ENCODE measurements at regions not wholly inside any gene's neighbourhood (a gene's known extent, or its start where the extent isn't known, plus 50 kb on each side); places are given as distances from the start of the nearest gene placed in this dataset.

GRCh38 chr6:139654888-139655782, 280.7 kb upstream of the CITED2 start:
- H3K9ac ChIP-seq (ENCODE audit: low read length in 5 of 5): no peak overlapping the region
- H3K9me3 ChIP-seq (ENCODE audit: control insufficient read depth in 5 of 5, low read length in 5 of 5): no peaks in the 10 kb centered on the region
- H3K27me3 ChIP-seq (ENCODE audit: control insufficient read depth in 5 of 5, insufficient read depth in 4 of 5, low read length in 5 of 5): no peaks in the 10 kb centered on the region
- no peaks in the 10 kb centered on the region for H3K36me3 ChIP-seq (ENCODE audit: control insufficient read depth in 5 of 5, insufficient read depth in 5 of 5, low read length in 5 of 5)
- H3K27ac ChIP-seq (ENCODE audit: low read depth, low read length): no peak overlapping the region
- peaks cover 0 to 2% (median 0%) of the 10 kb centered on the region in 5 donors for H3K4me1 ChIP-seq (ENCODE audit: control insufficient read depth in 5 of 5, insufficient read depth in 5 of 5, low read length in 5 of 5)
- no peak overlapping the region for H3K4me3 ChIP-seq (ENCODE audit: low read depth in 1 of 5, low read length in 5 of 5)

- peaks cover 0 to 2% (median 0%) of the 10 kb centered on the region in 5 donors for H3K4me1 ChIP-seq (ENCODE audit: control insufficient read depth in 5 of 5, insufficient read depth in 5 of 5, low read length in 5 of 5)
- H3K27ac ChIP-seq (ENCODE audit: low read depth, low read length): no peak overlapping the region
- no peaks in the 10 kb centered on the region for H3K36me3 ChIP-seq (ENCODE audit: control insufficient read depth in 5 of 5, insufficient read depth in 5 of 5, low read length in 5 of 5)
- H3K9ac ChIP-seq (ENCODE audit: low read length in 5 of 5): no peak overlapping the region
- H3K27me3 ChIP-seq (ENCODE audit: control insufficient read depth in 5 of 5, insufficient read depth in 4 of 5, low read length in 5 of 5): no peaks in the 10 kb centered on the region
- H3K4me3 ChIP-seq (ENCODE audit: low read depth in 1 of 5, low read length in 5 of 5): no peak overlapping the region
- H3K9me3 ChIP-seq (ENCODE audit: control insufficient read depth in 5 of 5, low read length in 5 of 5): no peaks in the 10 kb centered on the region
Observed at GRCh38 chr6:139654309-139654708, 279.9 kb upstream of the CITED2 start.

GRCh38 chr6:139653111-139653510, 278.7 kb upstream of the CITED2 start:
- no peaks in the 10 kb centered on the region for H3K36me3 ChIP-seq (ENCODE audit: control insufficient read depth in 5 of 5, insufficient read depth in 5 of 5, low read length in 5 of 5)
- H3K27ac ChIP-seq (ENCODE audit: low read depth, low read length): no peak overlapping the region
- H3K4me3 ChIP-seq (ENCODE audit: low read depth in 1 of 5, low read length in 5 of 5): no peak overlapping the region
- peaks cover 0 to 4% (median 0%) of the 10 kb centered on the region in 5 donors for H3K4me1 ChIP-seq (ENCODE audit: control insufficient read depth in 5 of 5, insufficient read depth in 5 of 5, low read length in 5 of 5)
- H3K9me3 ChIP-seq (ENCODE audit: control insufficient read depth in 5 of 5, low read length in 5 of 5): no peaks in the 10 kb centered on the region
- H3K27me3 ChIP-seq (ENCODE audit: control insufficient read depth in 5 of 5, insufficient read depth in 4 of 5, low read length in 5 of 5): no peaks in the 10 kb centered on the region
- H3K9ac ChIP-seq (ENCODE audit: low read length in 5 of 5): no peak overlapping the region

DNA sequence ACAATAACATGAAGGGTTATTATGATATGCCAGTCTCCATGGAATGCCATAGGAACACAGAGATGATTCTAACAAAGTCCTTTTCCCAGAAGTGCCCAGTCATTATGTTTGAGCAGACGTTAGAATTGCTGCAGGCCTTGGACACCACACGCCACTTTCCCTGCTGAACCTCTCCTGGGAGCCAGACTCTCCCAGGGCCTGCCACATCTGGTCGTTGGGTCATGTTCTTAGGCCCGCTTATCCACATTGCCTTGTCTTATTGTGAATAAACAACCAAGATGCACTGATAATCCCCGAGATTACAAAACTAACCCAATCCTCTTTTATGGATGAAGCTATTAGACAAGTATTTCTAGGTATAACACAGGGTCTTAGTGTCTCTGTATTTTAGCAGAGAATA, 276.5 kb upstream of the CITED2 start:
- Histone ChIP-seq H3K27ac (ENCODE audit: low read depth, low read length) (no peak overlapping the region), H3K27me3 (ENCODE audit: control insufficient read depth in 5 of 5, insufficient read depth in 4 of 5, low read length in 5 of 5) (no peaks in the 10 kb centered on the region), H3K9me3 (ENCODE audit: control insufficient read depth in 5 of 5, low read length in 5 of 5) (peaks cover 0 to 4% (median 0%) of the 10 kb centered on the region in 5 donors), H3K4me1 (ENCODE audit: control insufficient read depth in 5 of 5, insufficient read depth in 5 of 5, low read length in 5 of 5) (peaks cover 0 to 13% (median 8%) of the 10 kb centered on the region in 5 donors), H3K36me3 (ENCODE audit: control insufficient read depth in 5 of 5, insufficient read depth in 5 of 5, low read length in 5 of 5) (no peaks in the 10 kb centered on the region), H3K9ac (ENCODE audit: low read length in 5 of 5) (no peak overlapping the region), H3K4me3 (ENCODE audit: low read depth in 1 of 5, low read length in 5 of 5) (no peak overlapping the region)

DNA sequence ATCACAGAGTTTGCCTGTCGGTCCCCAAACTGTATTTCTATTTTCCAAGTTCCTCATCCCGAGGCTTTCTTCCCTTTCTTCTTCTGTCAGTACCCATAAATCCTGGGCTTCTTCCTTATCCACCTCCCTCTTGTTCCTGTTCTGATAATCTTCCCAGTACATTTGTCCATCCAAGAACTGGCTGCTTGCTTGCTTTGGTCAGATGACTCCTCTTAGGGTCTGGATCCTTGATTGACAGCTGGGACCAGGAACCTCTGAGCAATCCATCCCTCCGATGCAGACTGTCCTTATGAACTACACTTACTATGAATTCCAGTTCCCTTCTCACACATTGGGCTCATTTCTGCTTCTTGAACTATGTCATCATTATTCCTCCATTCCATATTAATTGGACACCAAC, 275.3 kb upstream of the CITED2 start:
- peaks cover 0 to 20% (median 8%) of the 10 kb centered on the region in 5 donors for H3K4me1 ChIP-seq (ENCODE audit: control insufficient read depth in 5 of 5, insufficient read depth in 5 of 5, low read length in 5 of 5)
- peaks cover 0 to 4% (median 0%) of the 10 kb centered on the region in 5 donors for H3K9me3 ChIP-seq (ENCODE audit: control insufficient read depth in 5 of 5, low read length in 5 of 5)
- H3K36me3 ChIP-seq (ENCODE audit: control insufficient read depth in 5 of 5, insufficient read depth in 5 of 5, low read length in 5 of 5): no peaks in the 10 kb centered on the region
- no peak overlapping the region for H3K9ac ChIP-seq (ENCODE audit: low read length in 5 of 5)
- no peak overlapping the region for H3K27ac ChIP-seq (ENCODE audit: low read depth, low read length)
- no peak overlapping the region for H3K4me3 ChIP-seq (ENCODE audit: low read depth in 1 of 5, low read length in 5 of 5)
- H3K27me3 ChIP-seq (ENCODE audit: control insufficient read depth in 5 of 5, insufficient read depth in 4 of 5, low read length in 5 of 5): no peaks in the 10 kb centered on the region

DNA sequence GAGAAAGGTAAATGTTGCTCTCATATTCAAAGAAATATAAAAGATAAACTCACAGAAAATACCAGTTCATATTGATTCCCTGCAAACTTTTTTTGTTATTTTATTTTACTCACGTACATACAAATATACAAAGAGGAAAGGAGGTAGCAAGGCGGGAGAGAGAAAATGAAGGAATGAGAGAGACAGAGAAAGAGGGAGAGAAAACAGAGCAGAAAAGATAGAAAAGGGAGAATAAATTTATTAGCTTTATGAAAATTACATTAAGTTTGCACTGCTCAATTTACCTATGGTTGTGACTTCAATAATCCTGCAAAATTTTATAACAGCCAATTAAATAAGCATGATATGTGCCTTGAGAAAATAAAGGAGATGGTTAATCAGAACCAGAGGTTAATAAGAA, 274.7 kb upstream of the CITED2 start:
- Histone ChIP-seq H3K27me3 (ENCODE audit: control insufficient read depth in 5 of 5, insufficient read depth in 4 of 5, low read length in 5 of 5) (no peaks in the 10 kb centered on the region), H3K4me3 (ENCODE audit: low read depth in 1 of 5, low read length in 5 of 5) (no peak overlapping the region), H3K4me1 (ENCODE audit: control insufficient read depth in 5 of 5, insufficient read depth in 5 of 5, low read length in 5 of 5) (peaks cover 0 to 21% (median 8%) of the 10 kb centered on the region in 5 donors), H3K36me3 (ENCODE audit: control insufficient read depth in 5 of 5, insufficient read depth in 5 of 5, low read length in 5 of 5) (no peaks in the 10 kb centered on the region), H3K9me3 (ENCODE audit: control insufficient read depth in 5 of 5, low read length in 5 of 5) (peaks cover 0 to 4% (median 0%) of the 10 kb centered on the region in 5 donors), H3K9ac (ENCODE audit: low read length in 5 of 5) (no peak overlapping the region), H3K27ac (ENCODE audit: low read depth, low read length) (no peak overlapping the region)

DNA sequence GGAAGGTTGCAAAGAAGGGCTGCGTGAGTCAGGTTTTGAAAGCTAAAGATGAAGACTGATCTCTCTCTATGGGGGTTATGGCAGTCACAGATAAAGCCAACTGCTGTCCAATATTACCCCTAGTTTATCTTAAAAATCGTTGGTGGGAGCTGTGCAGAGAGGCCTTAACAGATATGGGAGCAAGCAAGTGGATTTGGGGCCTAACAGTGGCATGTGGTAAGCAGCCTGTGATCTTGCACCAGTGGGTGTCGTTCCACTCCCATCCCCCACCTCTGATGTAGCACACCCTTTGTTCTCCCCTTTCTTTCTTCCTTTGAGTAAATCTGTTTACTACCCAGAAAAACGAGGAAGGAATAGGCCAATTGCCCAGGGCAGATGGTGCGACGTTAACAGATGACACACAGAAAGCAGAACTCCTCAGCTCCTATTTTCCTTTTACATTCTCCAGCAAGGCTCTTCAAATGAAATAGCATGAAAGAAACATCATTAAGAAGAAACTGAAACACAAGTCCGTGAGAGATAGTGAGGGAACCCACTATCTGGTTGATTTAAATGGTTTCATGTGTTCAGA, 274.1 kb upstream of the CITED2 start:
- H3K27me3 ChIP-seq (ENCODE audit: control insufficient read depth in 5 of 5, insufficient read depth in 4 of 5, low read length in 5 of 5): no peaks in the 10 kb centered on the region
- H3K4me1 ChIP-seq (ENCODE audit: control insufficient read depth in 5 of 5, insufficient read depth in 5 of 5, low read length in 5 of 5): peaks cover 0 to 21% (median 8%) of the 10 kb centered on the region in 5 donors
- peaks cover 0 to 4% (median 0%) of the 10 kb centered on the region in 5 donors for H3K9me3 ChIP-seq (ENCODE audit: control insufficient read depth in 5 of 5, low read length in 5 of 5)
- H3K27ac ChIP-seq (ENCODE audit: low read depth, low read length): no peak overlapping the region
- no peak overlapping the region for H3K4me3 ChIP-seq (ENCODE audit: low read depth in 1 of 5, low read length in 5 of 5)
- no peak overlapping the region for H3K9ac ChIP-seq (ENCODE audit: low read length in 5 of 5)
- H3K36me3 ChIP-seq (ENCODE audit: control insufficient read depth in 5 of 5, insufficient read depth in 5 of 5, low read length in 5 of 5): no peaks in the 10 kb centered on the region

DNA sequence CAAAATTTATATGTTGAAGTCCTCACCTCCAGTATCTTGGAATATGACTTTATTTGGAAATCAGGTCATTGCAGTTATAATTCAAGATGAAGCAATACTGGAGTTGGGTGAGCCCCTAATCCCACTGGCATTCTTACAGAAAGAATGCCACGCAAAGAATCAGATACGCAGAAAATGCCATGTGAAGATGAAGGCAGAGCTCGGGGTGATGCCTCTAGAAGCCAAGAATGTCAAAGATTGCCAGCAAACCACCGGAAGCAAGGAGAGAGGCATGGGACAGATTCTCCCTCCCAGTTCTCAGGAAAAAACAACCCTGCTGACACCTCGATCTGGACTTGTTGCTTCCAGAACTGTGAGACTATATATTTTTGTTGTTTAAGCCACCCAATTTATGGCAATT, 273.4 kb upstream of the CITED2 start:
- Histone ChIP-seq H3K27ac (ENCODE audit: low read depth, low read length) (no peak overlapping the region), H3K4me3 (ENCODE audit: low read depth in 1 of 5, low read length in 5 of 5) (no peak overlapping the region), H3K9ac (ENCODE audit: low read length in 5 of 5) (no peak overlapping the region), H3K9me3 (ENCODE audit: control insufficient read depth in 5 of 5, low read length in 5 of 5) (peaks cover 0 to 4% (median 0%) of the 10 kb centered on the region in 5 donors), H3K36me3 (ENCODE audit: control insufficient read depth in 5 of 5, insufficient read depth in 5 of 5, low read length in 5 of 5) (no peaks in the 10 kb centered on the region), H3K27me3 (ENCODE audit: control insufficient read depth in 5 of 5, insufficient read depth in 4 of 5, low read length in 5 of 5) (no peaks in the 10 kb centered on the region), H3K4me1 (ENCODE audit: control insufficient read depth in 5 of 5, insufficient read depth in 5 of 5, low read length in 5 of 5) (peaks cover 0 to 21% (median 8%) of the 10 kb centered on the region in 5 donors)

GRCh38 chr6:139647016-139647415, 272.6 kb upstream of the CITED2 start:
- Histone ChIP-seq H3K9me3 (ENCODE audit: control insufficient read depth in 5 of 5, low read length in 5 of 5) (peaks cover 0 to 4% (median 0%) of the 10 kb centered on the region in 5 donors), H3K27ac (ENCODE audit: low read depth, low read length) (no peak overlapping the region), H3K36me3 (ENCODE audit: control insufficient read depth in 5 of 5, insufficient read depth in 5 of 5, low read length in 5 of 5) (no peaks in the 10 kb centered on the region), H3K4me3 (ENCODE audit: low read depth in 1 of 5, low read length in 5 of 5) (no peak overlapping the region), H3K4me1 (ENCODE audit: control insufficient read depth in 5 of 5, insufficient read depth in 5 of 5, low read length in 5 of 5) (peaks cover 0 to 21% (median 8%) of the 10 kb centered on the region in 5 donors), H3K27me3 (ENCODE audit: control insufficient read depth in 5 of 5, insufficient read depth in 4 of 5, low read length in 5 of 5) (no peaks in the 10 kb centered on the region), H3K9ac (ENCODE audit: low read length in 5 of 5) (no peak overlapping the region)

- Histone ChIP-seq H3K4me1 (ENCODE audit: control insufficient read depth in 5 of 5, insufficient read depth in 5 of 5, low read length in 5 of 5) (peaks cover 0 to 19% (median 8%) of the 10 kb centered on the region in 5 donors), H3K9ac (ENCODE audit: low read length in 5 of 5) (no peak overlapping the region), H3K27ac (ENCODE audit: low read depth, low read length) (no peak overlapping the region), H3K27me3 (ENCODE audit: control insufficient read depth in 5 of 5, insufficient read depth in 4 of 5, low read length in 5 of 5) (no peaks in the 10 kb centered on the region), H3K36me3 (ENCODE audit: control insufficient read depth in 5 of 5, insufficient read depth in 5 of 5, low read length in 5 of 5) (no peaks in the 10 kb centered on the region), H3K4me3 (ENCODE audit: low read depth in 1 of 5, low read length in 5 of 5) (no peak overlapping the region), H3K9me3 (ENCODE audit: control insufficient read depth in 5 of 5, low read length in 5 of 5) (peaks cover 0 to 4% (median 0%) of the 10 kb centered on the region in 5 donors)
Observed at GRCh38 chr6:139644821-139645220, 270.4 kb upstream of the CITED2 start.
